ENCODE measurements at regions not wholly inside any gene's neighbourhood (a gene's known extent, or its start where the extent isn't known, plus 50 kb on each side); places are given as distances from the start of the nearest gene placed in this dataset.

DNA sequence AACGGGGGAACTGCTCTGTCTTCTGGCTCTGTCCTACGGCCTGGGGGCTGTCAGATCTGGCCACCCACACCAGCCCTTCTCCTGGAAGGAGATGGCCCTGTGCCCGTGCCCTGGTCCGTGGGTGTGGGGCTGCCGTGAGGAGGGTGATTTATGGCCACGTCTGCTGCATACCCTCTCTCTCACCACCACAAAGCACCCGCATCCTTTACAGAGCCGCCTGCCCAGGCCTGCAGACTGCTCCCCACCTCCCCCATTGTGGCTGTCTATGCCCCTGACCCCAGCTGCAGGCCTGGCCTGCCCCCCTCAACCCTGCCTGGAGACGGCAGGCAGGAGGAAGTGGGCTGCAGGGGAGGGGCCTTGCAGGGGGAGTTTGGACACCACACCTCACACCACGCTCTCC is 72.7 kb upstream of the GATA5 start:
- TF ChIP-seq, protein P1, sequence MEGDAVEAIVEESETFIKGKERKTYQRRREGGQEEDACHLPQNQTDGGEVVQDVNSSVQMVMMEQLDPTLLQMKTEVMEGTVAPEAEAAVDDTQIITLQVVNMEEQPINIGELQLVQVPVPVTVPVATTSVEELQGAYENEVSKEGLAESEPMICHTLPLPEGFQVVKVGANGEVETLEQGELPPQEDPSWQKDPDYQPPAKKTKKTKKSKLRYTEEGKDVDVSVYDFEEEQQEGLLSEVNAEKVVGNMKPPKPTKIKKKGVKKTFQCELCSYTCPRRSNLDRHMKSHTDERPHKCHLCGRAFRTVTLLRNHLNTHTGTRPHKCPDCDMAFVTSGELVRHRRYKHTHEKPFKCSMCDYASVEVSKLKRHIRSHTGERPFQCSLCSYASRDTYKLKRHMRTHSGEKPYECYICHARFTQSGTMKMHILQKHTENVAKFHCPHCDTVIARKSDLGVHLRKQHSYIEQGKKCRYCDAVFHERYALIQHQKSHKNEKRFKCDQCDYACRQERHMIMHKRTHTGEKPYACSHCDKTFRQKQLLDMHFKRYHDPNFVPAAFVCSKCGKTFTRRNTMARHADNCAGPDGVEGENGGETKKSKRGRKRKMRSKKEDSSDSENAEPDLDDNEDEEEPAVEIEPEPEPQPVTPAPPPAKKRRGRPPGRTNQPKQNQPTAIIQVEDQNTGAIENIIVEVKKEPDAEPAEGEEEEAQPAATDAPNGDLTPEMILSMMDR (IDR thresholded peaks at IDR 0.05): no peak
- TF ChIP-seq POLR2A (IDR thresholded peaks at IDR 0.05): no peak
